Mesendoderm (in vitro differentiated cells): ENCODE measurements at regions not wholly inside any gene's neighbourhood (a gene's known extent, or its start where the extent isn't known, plus 50 kb on each side); places are given as distances from the start of the nearest gene placed in this dataset.
"Not testable (repeated sequence)": the region's sequence is repeated elsewhere in the genome, so short reads cannot be mapped to it uniquely, and the experiment has no call there.

Experiments used
- DNase-seq: peaks from one replicate; pipeline ENCODE4 v3.0.0; 2013
- H2AK5ac ChIP-seq: 2 replicates; pipeline ENCODE4 v1.6.1; 2013; ENCODE audit warnings: low read length, inconsistent platforms
- H2BK120ac ChIP-seq: 2 replicates; pipeline ENCODE4 v1.6.1; 2013; ENCODE audit warnings: low read depth, mild to moderate bottlenecking, low read length, moderate library complexity, mixed read lengths
- H2BK15ac ChIP-seq: replicated peaks from 2 replicates; pipeline ENCODE4 v1.6.1; 2013; ENCODE audit warnings: low read depth, mild to moderate bottlenecking, moderate library complexity
- H2BK5ac ChIP-seq: 2 replicates; pipeline ENCODE4 v1.6.1; 2013; ENCODE audit warnings: low read length, inconsistent platforms
- H3K18ac ChIP-seq: 2 replicates; pipeline ENCODE4 v1.6.1; 2013; ENCODE audit warnings: mild to moderate bottlenecking, low read length, mixed read lengths
- H3K23ac ChIP-seq: one replicate; pipeline ENCODE4 v1.6.1; 2013; ENCODE audit warnings: low read length
- H3K27ac ChIP-seq: 2 replicates; pipeline ENCODE4 v1.5.1; 2013; ENCODE audit warnings: low read depth, mild to moderate bottlenecking, inconsistent platforms, low read length, moderate library complexity
- H3K27me3 ChIP-seq: 2 replicates; pipeline ENCODE4 v1.6.1; 2013; ENCODE audit warnings: low read length, control low read depth, mild to moderate bottlenecking, inconsistent platforms; ENCODE audit not compliant: insufficient read depth, poor library complexity
- H3K36me3 ChIP-seq: 2 replicates; pipeline ENCODE4 v1.6.1; 2013; ENCODE audit warnings: low read length, inconsistent platforms; ENCODE audit not compliant: control insufficient read depth, insufficient read depth
- H3K4ac ChIP-seq: one replicate; pipeline ENCODE4 v1.6.1; 2013; ENCODE audit warnings: low read depth, mild to moderate bottlenecking, low read length, moderate library complexity
- H3K4me1 ChIP-seq: 2 replicates; pipeline ENCODE4 v1.6.1; 2013; ENCODE audit warnings: low read depth, low read length, inconsistent platforms; ENCODE audit not compliant: control insufficient read depth
- H3K4me2 ChIP-seq: 2 replicates; pipeline ENCODE4 v1.6.1; 2013; ENCODE audit warnings: low read length
- H3K4me3 ChIP-seq: 2 replicates; pipeline ENCODE4 v1.5.1; 2013; ENCODE audit warnings: mild to moderate bottlenecking, low read length
- H3K56ac ChIP-seq: one replicate; pipeline ENCODE4 v1.6.1; 2013; ENCODE audit warnings: low read length
- H3K79me1 ChIP-seq: 2 replicates; pipeline ENCODE4 v1.6.1; 2013; ENCODE audit warnings: low read length, inconsistent platforms
- H3K79me2 ChIP-seq: 2 replicates; pipeline ENCODE4 v1.6.1; 2013; ENCODE audit warnings: mild to moderate bottlenecking, low read length; ENCODE audit not compliant: control insufficient read depth, insufficient read depth
- H3K9ac ChIP-seq: 2 replicates; pipeline ENCODE4 v1.6.1; 2013; ENCODE audit warnings: low read length, inconsistent platforms
- H4K5ac ChIP-seq: one replicate; pipeline ENCODE4 v1.6.1; 2013; ENCODE audit warnings: low read length
- H4K8ac ChIP-seq: one replicate; pipeline ENCODE4 v1.6.1; 2013; ENCODE audit warnings: low read depth, mild to moderate bottlenecking, control low read depth, low read length, moderate library complexity
- WGBS: extraction: QIAGEN DNeasy Blood & Tissue Kit; methylation state at CpG from one replicate; pipeline ENCODE4 v1.1.7; 2013; ENCODE audit warnings: low lambda C conversion rate, missing lambda C conversion rate; ENCODE audit not compliant: insufficient coverage; ENCODE audit errors: extremely low coverage; 5-methylcytosine and 5-hydroxymethylcytosine counted together

GRCh38 chr6:4360920-4361319 lies 225.5 kb upstream of the ECI2 start:
- no peak overlapping the region for H3K27ac ChIP-seq
- H3K18ac ChIP-seq: no peak overlapping the region
- H4K8ac ChIP-seq: no peak overlapping the region
- DNase-seq: no peak
- H2BK5ac ChIP-seq: no peak overlapping the region
- H3K4me3 ChIP-seq: no peak overlapping the region
- no peak overlapping the region for H2BK120ac ChIP-seq
- H3K56ac ChIP-seq: no peak overlapping the region
- H2BK15ac ChIP-seq: no peak overlapping the region
- no peak overlapping the region for H2AK5ac ChIP-seq
- no peak overlapping the region for H4K5ac ChIP-seq
- no peaks in the 10 kb centered on the region for H3K27me3 ChIP-seq
- no peaks in the 10 kb centered on the region for H3K4me1 ChIP-seq
- WGBS: no CpG with 5 or more reads among the region's 6 CpGs
- H3K36me3 ChIP-seq: no peaks in the 10 kb centered on the region
- no peak overlapping the region for H3K4ac ChIP-seq
- H3K79me2 ChIP-seq: no peaks in the 10 kb centered on the region
- H3K23ac ChIP-seq: no peak overlapping the region
- H3K79me1 ChIP-seq: no peaks in the 10 kb centered on the region
- H3K9ac ChIP-seq: no peak overlapping the region
- H3K4me2 ChIP-seq: no peak overlapping the region

GRCh38 chr6:4359108-4359730 lies 223.8 kb upstream of the ECI2 start:
- no peaks in the 10 kb centered on the region for H3K79me2 ChIP-seq
- H3K23ac ChIP-seq: no peak overlapping the region
- H2BK120ac ChIP-seq: no peak overlapping the region
- H3K4ac ChIP-seq: no peak overlapping the region
- no peak overlapping the region for H3K27ac ChIP-seq
- H4K5ac ChIP-seq: no peak overlapping the region
- no peaks in the 10 kb centered on the region for H3K4me1 ChIP-seq
- no peak overlapping the region for H2AK5ac ChIP-seq
- no peak overlapping the region for H2BK5ac ChIP-seq
- H2BK15ac ChIP-seq: no peak overlapping the region
- H4K8ac ChIP-seq: no peak overlapping the region
- H3K4me2 ChIP-seq: no peak overlapping the region
- no CpG with 5 or more reads among the region's 7 CpGs for WGBS
- no peaks in the 10 kb centered on the region for H3K79me1 ChIP-seq
- H3K27me3 ChIP-seq: no peaks in the 10 kb centered on the region
- H3K9ac ChIP-seq: no peak overlapping the region
- no peak overlapping the region for H3K56ac ChIP-seq
- H3K36me3 ChIP-seq: no peaks in the 10 kb centered on the region
- no peak overlapping the region for H3K4me3 ChIP-seq
- peak overlapping the region; percentile 1 for H3K18ac ChIP-seq
- DNase-seq: no peak

DNA sequence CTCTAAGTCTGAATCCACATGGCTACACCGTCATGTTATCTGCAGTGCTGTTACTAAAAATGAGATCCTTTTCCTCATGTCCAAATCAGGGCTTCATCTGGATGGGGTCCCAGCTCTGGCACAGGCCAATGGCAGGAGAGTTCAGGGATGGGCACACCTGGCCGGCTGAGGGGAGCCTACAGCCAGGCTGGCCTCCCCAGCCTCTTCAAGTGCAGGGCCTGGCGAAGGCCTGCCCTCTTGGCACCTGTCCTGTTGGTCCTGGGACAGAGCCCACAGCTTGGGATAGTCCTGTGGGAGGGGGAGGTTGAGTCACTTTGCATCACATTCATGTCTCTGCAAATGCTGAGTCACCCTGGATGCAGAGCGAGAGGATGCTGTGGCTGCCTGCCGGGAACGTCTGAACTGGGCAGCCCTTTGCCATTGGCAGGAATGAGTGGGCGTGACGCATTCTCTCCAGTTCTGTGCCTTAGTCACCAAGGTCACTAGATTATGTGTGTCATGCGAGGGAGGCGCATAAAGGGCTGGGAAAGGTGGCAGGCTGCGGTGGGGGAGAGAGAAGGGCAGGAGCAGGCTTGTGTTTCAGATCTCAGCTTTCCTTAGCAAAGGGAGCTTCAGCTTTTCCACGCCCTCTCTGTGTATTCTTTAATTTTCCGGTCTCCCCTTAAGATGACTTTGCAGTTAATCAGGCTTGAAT lies 223.2 kb upstream of the ECI2 start:
- peak; percentile 97 for DNase-seq
- Histone ChIP-seq H3K4me2 (no peak overlapping the region), H3K27me3 (no peaks in the 10 kb centered on the region), H2BK120ac (no peak overlapping the region), H3K79me1 (no peaks in the 10 kb centered on the region), H2BK15ac (no peak overlapping the region), H4K5ac (no peak overlapping the region), H3K18ac (peak overlapping the region; percentile 1), H3K23ac (no peak overlapping the region), H3K27ac (no peak overlapping the region), H3K9ac (no peak overlapping the region), H3K4ac (no peak overlapping the region), H2BK5ac (no peak overlapping the region), H4K8ac (no peak overlapping the region), H2AK5ac (no peak overlapping the region), H3K4me1 (no peaks in the 10 kb centered on the region), H3K36me3 (no peaks in the 10 kb centered on the region), H3K56ac (no peak overlapping the region), H3K4me3 (no peak overlapping the region), H3K79me2 (no peaks in the 10 kb centered on the region)
- no CpG with 5 or more reads among the region's 13 CpGs for WGBS

- not testable (repeated sequence) for H2BK120ac ChIP-seq, H4K8ac ChIP-seq, H3K4ac ChIP-seq, H2BK5ac ChIP-seq, H3K4me1 ChIP-seq, H3K4me2 ChIP-seq, H3K79me2 ChIP-seq, H3K4me3 ChIP-seq, H2AK5ac ChIP-seq, H3K18ac ChIP-seq, H3K23ac ChIP-seq, H3K56ac ChIP-seq, H3K27ac ChIP-seq, H3K9ac ChIP-seq, H4K5ac ChIP-seq, H3K36me3 ChIP-seq, H2BK15ac ChIP-seq, H3K79me1 ChIP-seq, H3K27me3 ChIP-seq
- WGBS: no CpG with 5 or more reads among the region's 3 CpGs
- peak; percentile 17 for DNase-seq
These were observed 222.3 kb upstream of the ECI2 start for GRCh38 chr6:4357660-4358152.

DNA sequence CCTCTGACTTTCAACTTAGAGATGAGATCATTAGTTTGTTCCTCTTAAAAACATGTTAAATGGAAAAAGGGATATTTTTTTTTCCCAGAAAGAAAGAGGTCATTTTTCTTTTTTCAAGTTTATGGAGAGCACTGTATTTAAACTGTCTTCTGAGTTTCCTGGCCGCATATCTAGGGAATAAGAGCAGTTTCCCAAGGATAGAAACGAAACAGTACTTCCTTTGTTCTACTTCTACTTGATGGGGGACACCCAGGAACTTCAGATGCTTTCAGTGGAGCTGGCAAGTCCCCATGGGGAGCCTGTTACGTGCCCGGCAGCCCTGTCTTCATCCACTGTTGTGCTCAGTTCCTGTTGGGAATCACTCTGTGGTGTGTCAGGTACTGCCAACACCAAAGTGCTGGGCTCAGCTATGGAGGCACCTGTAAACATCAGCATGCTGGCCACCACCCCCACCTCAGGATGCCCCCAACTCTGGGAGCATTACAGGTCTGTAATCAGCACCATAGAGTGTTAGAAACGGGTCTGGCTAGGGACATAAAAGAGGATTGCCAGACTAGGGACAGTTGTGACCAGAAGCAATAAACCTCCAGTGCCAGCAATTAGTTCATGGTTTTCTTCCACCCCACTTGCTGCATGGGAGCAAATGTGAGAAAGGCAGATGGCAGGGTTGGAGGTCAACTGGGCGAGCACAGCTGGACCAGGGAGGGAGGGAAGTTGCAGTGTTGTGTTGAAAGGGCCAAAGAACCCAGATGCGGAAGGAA lies 221.7 kb upstream of the ECI2 start:
- WGBS: no CpG with 5 or more reads among the region's 7 CpGs
- no peak overlapping the region for H3K56ac ChIP-seq
- H2BK5ac ChIP-seq: no peak overlapping the region
- no peak overlapping the region for H3K4ac ChIP-seq
- H3K27ac ChIP-seq: no peak overlapping the region
- no peak for DNase-seq
- H3K79me2 ChIP-seq: no peaks in the 10 kb centered on the region
- H3K23ac ChIP-seq: no peak overlapping the region
- no peaks in the 10 kb centered on the region for H3K79me1 ChIP-seq
- H3K36me3 ChIP-seq: no peaks in the 10 kb centered on the region
- H4K8ac ChIP-seq: no peak overlapping the region
- H4K5ac ChIP-seq: no peak overlapping the region
- H3K27me3 ChIP-seq: no peaks in the 10 kb centered on the region
- H3K18ac ChIP-seq: no peak overlapping the region
- H3K4me1 ChIP-seq: no peaks in the 10 kb centered on the region
- H3K4me3 ChIP-seq: no peak overlapping the region
- no peak overlapping the region for H2BK120ac ChIP-seq
- H3K4me2 ChIP-seq: no peak overlapping the region
- no peak overlapping the region for H2AK5ac ChIP-seq
- no peak overlapping the region for H2BK15ac ChIP-seq
- no peak overlapping the region for H3K9ac ChIP-seq
